GM23338 (cell line): ENCODE measurements at regions not wholly inside any gene's neighbourhood (a gene's known extent, or its start where the extent isn't known, plus 50 kb on each side); places are given as distances from the start of the nearest gene placed in this dataset.

Experiments used
- ATAC-seq: fragments of 200-7000 bp; cut with Tn5 transposase; 3 replicates; pipeline ENCODE4 v1.9.1; 2020
- DNase-seq: peaks from one replicate; pipeline ENCODE4 v3.0.0-alpha.2; 2015; ENCODE audit warnings: low spot score
- H2AFZ ChIP-seq: fragments of 200-600 bp; sonication (generic); 2 replicates; pipeline ENCODE4 v1.8.0; 2016; ENCODE audit warnings: antibody characterized with exemption, mild to moderate bottlenecking, moderate library complexity
- H3F3A ChIP-seq: fragments of 200-600 bp; sonication (generic); replicated peaks from 2 replicates; pipeline ENCODE4 v1.8.0; 2017; ENCODE audit warnings: antibody characterized with exemption, mixed run types, low read depth
- H3K27ac ChIP-seq: fragments of 200-600 bp; sonication (generic); 2 replicates; pipeline ENCODE4 v1.6.1; 2016; ENCODE audit warnings: low read depth
- H3K27me3 ChIP-seq: fragments of 200-600 bp; sonication (generic); 2 replicates; pipeline ENCODE4 v1.8.0; 2016; ENCODE audit warnings: mild to moderate bottlenecking, mixed run types, moderate library complexity; ENCODE audit not compliant: insufficient read depth
- H3K36me3 ChIP-seq: fragments of 200-600 bp; sonication (generic); 2 replicates; pipeline ENCODE4 v1.8.0; 2016; ENCODE audit warnings: mild to moderate bottlenecking; ENCODE audit not compliant: insufficient read depth
- H3K4me1 ChIP-seq: fragments of 200-600 bp; sonication (generic); 2 replicates; pipeline ENCODE4 v1.8.0; 2016; ENCODE audit warnings: mild to moderate bottlenecking, moderate library complexity; ENCODE audit not compliant: insufficient read depth
- H3K4me2 ChIP-seq: fragments of 200-600 bp; sonication (generic); 2 replicates; pipeline ENCODE4 v1.7.1; 2017; ENCODE audit warnings: mixed run types
- H3K4me3 ChIP-seq: fragments of 200-600 bp; sonication (generic); 2 replicates; pipeline ENCODE4 v1.6.1; 2016; ENCODE audit warnings: mixed run types
- H3K79me2 ChIP-seq: fragments of 200-600 bp; sonication (generic); replicated peaks from 2 replicates; pipeline ENCODE4 v1.8.0; 2017; ENCODE audit warnings: mild to moderate bottlenecking; ENCODE audit not compliant: insufficient read depth
- H3K9me2 ChIP-seq: fragments of 200-600 bp; sonication (generic); 2 replicates; pipeline ENCODE4 v1.8.0; 2017; ENCODE audit not compliant: insufficient read depth
- H4K20me1 ChIP-seq: fragments of 200-600 bp; sonication (generic); replicated peaks from 2 replicates; pipeline ENCODE4 v1.8.0; 2017; ENCODE audit warnings: mild to moderate bottlenecking; ENCODE audit not compliant: insufficient read depth
- H3K27ac Mint-ChIP-seq: 2 replicates; pipeline ENCODE4 v1.8.0; 2020; ENCODE audit warnings: inconsistent platforms, mild to moderate bottlenecking, moderate library complexity, mixed read lengths
- H3K27me3 Mint-ChIP-seq: 3 replicates; pipeline ENCODE4 v1.8.0; 2022; ENCODE audit warnings: low read depth, mild to moderate bottlenecking, moderate library complexity, mixed read lengths, inconsistent platforms; ENCODE audit not compliant: insufficient read depth, poor library complexity
- H3K36me3 Mint-ChIP-seq: 3 replicates; pipeline ENCODE4 v1.8.0; 2021; ENCODE audit warnings: low read depth, mild to moderate bottlenecking, inconsistent platforms, moderate library complexity, mixed read lengths
- H3K4me1 Mint-ChIP-seq: 3 replicates; pipeline ENCODE4 v1.8.0; 2020; ENCODE audit warnings: mild to moderate bottlenecking, inconsistent platforms, mixed read lengths
- H3K4me3 Mint-ChIP-seq: 3 replicates; pipeline ENCODE4 v1.8.0; 2021; ENCODE audit warnings: moderate library complexity, mild to moderate bottlenecking, inconsistent platforms, mixed read lengths
- H3K9me3 Mint-ChIP-seq: 3 replicates; pipeline ENCODE4 v1.8.0; 2020; ENCODE audit warnings: moderate library complexity, mild to moderate bottlenecking, inconsistent platforms, mixed read lengths
- CREB1 ChIP-seq: fragments of 250-450 bp; sonication (Bioruptor Pico); IDR thresholded peaks from 2 replicates; pipeline ENCODE4 v1.5.0; 2020; ENCODE audit warnings: low read depth, mild to moderate bottlenecking, moderate library complexity
- CTCF ChIP-seq, 2 experiments: fragments of 200-600 bp in 1 of 2; sonication (generic) in 1 of 2; conservative IDR thresholded peaks; 2 replicates each; pipeline versions ENCODE4 v1.5.1 to v1.6.1; 2016 to 2017; ENCODE audit warnings: antibody characterized with exemption in 2 of 2, low read depth in 2 of 2, mild to moderate bottlenecking in 2 of 2, moderate library complexity in 1 of 2
- ETS1 ChIP-seq: IDR thresholded peaks from 2 replicates; pipeline ENCODE4 v1.6.1; 2016; ENCODE audit warnings: antibody characterized with exemption
- EZH2 ChIP-seq: fragments of 200-600 bp; sonication (generic); IDR thresholded peaks from one replicate; pipeline ENCODE4 v1.8.0; 2017; ENCODE audit warnings: antibody characterized with exemption, mild to moderate bottlenecking, low read depth; ENCODE audit not compliant: unreplicated experiment
- EZH2phosphoT487 ChIP-seq: fragments of 200-600 bp; sonication (generic); IDR thresholded peaks from one replicate; pipeline ENCODE4 v1.8.1; 2018; ENCODE audit warnings: antibody characterized with exemption; ENCODE audit not compliant: unreplicated experiment
- JUNB ChIP-seq: IDR thresholded peaks from one replicate; pipeline ENCODE4 v1.6.1; 2016; ENCODE audit warnings: antibody characterized with exemption; ENCODE audit not compliant: unreplicated experiment
- STAT1 ChIP-seq: IDR thresholded peaks from one replicate; pipeline ENCODE4 v1.6.1; 2016; ENCODE audit warnings: antibody characterized with exemption; ENCODE audit not compliant: unreplicated experiment
- ZNF114 ChIP-seq: fragments of 250-450 bp; sonication (Bioruptor Pico); IDR thresholded peaks from 2 replicates; pipeline ENCODE4 v1.5.0; 2020; ENCODE audit warnings: mild to moderate bottlenecking, moderate library complexity
- ZNF462 ChIP-seq: fragments of 250-450 bp; sonication (Bioruptor Pico); IDR thresholded peaks from 2 replicates; pipeline ENCODE4 v1.5.0; 2020; ENCODE audit warnings: mild to moderate bottlenecking, moderate library complexity

- no peak overlapping the region for H2AFZ ChIP-seq
- TF ChIP-seq JUNB (no peak), EZH2 (no peak), CTCF (conservative IDR thresholded peaks at IDR 0.05; ENCODE audit: low read depth in 2 of 2) (no peak), ZNF462 (CRISPR knock-in tag) (no peak), ZNF114 (no peak), ETS1 (no peak), EZH2phosphoT487 (no peak), CREB1 (CRISPR knock-in tag) (no peak), STAT1 (no peak)
- DNase-seq (no peak), ATAC-seq (no peak)
- H3K9me2 ChIP-seq = no peaks in the 10 kb centered on the region
- H3K27ac ChIP-seq = no peak overlapping the region
- no peaks in the 10 kb centered on the region; the same call in 1 of the 2 replicates for H3K36me3 ChIP-seq
- peaks cover 6% of the 10 kb centered on the region; the same call in 1 of the 2 replicates for H4K20me1 ChIP-seq
- peaks cover 13% of the 10 kb centered on the region; the same call in 2 of the 3 replicates for H3K4me1 Mint-ChIP-seq
- H3K27me3 Mint-ChIP-seq = peaks cover 11% of the 10 kb centered on the region
- H3K4me2 ChIP-seq = no peak overlapping the region
- H3K27ac Mint-ChIP-seq = no peak overlapping the region
- no peaks in the 10 kb centered on the region for H3K4me1 ChIP-seq
- H3K4me3 Mint-ChIP-seq = no peak overlapping the region
- H3K9me3 Mint-ChIP-seq = peaks cover 2% of the 10 kb centered on the region; the same call in 2 of the 3 replicates
- H3K36me3 Mint-ChIP-seq = peaks cover 23% of the 10 kb centered on the region
- H3K4me3 ChIP-seq = no peak overlapping the region
- no peaks in the 10 kb centered on the region for H3K27me3 ChIP-seq
- no peaks in the 10 kb centered on the region for H3F3A ChIP-seq
- no peaks in the 10 kb centered on the region for H3K79me2 ChIP-seq
Measured at GRCh38 chr12:124393414-124393790, 98.5 kb downstream of the RFLNA start.
